Activated naive CD4-positive, alpha-beta T cell treated with anti-CD3 and anti-CD28 coated beads for 36 hours (primary cell): ENCODE measurements at regions not wholly inside any gene's neighbourhood (a gene's known extent, or its start where the extent isn't known, plus 50 kb on each side); places are given as distances from the start of the nearest gene placed in this dataset.

Experiments used
- CTCF ChIA-PET: fragments of 350-600 bp; sonication (Branson Sonifier 250); formaldehyde crosslinking; loops from one replicate; lab custom pipeline; 2021; ENCODE audit warnings: antibody characterized with exemption; lab: Charles Lee
- DNase-seq: peaks from one replicate; pipeline ENCODE4 v3.0.0-alpha.2; 2020
- H3K27ac Mint-ChIP-seq: one replicate; pipeline ENCODE4 v1.8.0; 2021; ENCODE audit warnings: mild to moderate bottlenecking, mixed read lengths
- H3K27me3 Mint-ChIP-seq: one replicate; pipeline ENCODE4 v1.8.0; 2021; ENCODE audit warnings: low read depth, mixed read lengths
- H3K36me3 Mint-ChIP-seq: one replicate; pipeline ENCODE4 v1.8.0; 2021; ENCODE audit warnings: low read depth, mixed read lengths
- H3K4me1 Mint-ChIP-seq: one replicate; pipeline ENCODE4 v1.8.0; 2021; ENCODE audit warnings: low read depth, mixed read lengths
- H3K4me3 Mint-ChIP-seq: one replicate; pipeline ENCODE4 v1.8.0; 2021; ENCODE audit warnings: mild to moderate bottlenecking, moderate library complexity, mixed read lengths
- H3K9me3 Mint-ChIP-seq: one replicate; pipeline ENCODE4 v1.8.0; 2021; ENCODE audit warnings: mixed read lengths
- intact Hi-C: fragments of 100-400 bp; cut with micrococcal nuclease; formaldehyde crosslinking; loops from one replicate; pipeline ENCODE4 v1.15.1; 2023

GRCh38 chr2:200172944-200173581 lies 133.4 kb upstream of the SPATS2L start:
- no peak overlapping the region for H3K4me3 Mint-ChIP-seq
- CTCF ChIA-PET, result no interaction called here

GRCh38 chr2:200173691-200174090 lies 132.8 kb upstream of the SPATS2L start:
- CTCF ChIA-PET, result no interaction called here
- Mint-ChIP-seq H3K36me3 (no peaks in the 10 kb centered on the region), H3K27ac (no peak overlapping the region), H3K4me1 (no peaks in the 10 kb centered on the region), H3K9me3 (no peaks in the 10 kb centered on the region), H3K4me3 (no peak overlapping the region), H3K27me3 (peaks cover 5% of the 10 kb centered on the region)
- intact Hi-C loops, result no loop called here
- no peak for DNase-seq

More at GRCh38 chr2:200172944-200173581, 133.4 kb upstream of the SPATS2L start:
- Mint-ChIP-seq H3K36me3 (no peaks in the 10 kb centered on the region), H3K4me1 (no peaks in the 10 kb centered on the region), H3K27me3 (peaks cover 2% of the 10 kb centered on the region), H3K27ac (no peak overlapping the region), H3K9me3 (no peaks in the 10 kb centered on the region)
- intact Hi-C loops, result no loop called here
- DNase-seq, result no peak

GRCh38 chr2:200174433-200175216 lies 131.9 kb upstream of the SPATS2L start:
- intact Hi-C loops, result no loop called here
- H3K27ac Mint-ChIP-seq, result no peak overlapping the region
- no peaks in the 10 kb centered on the region for H3K36me3 Mint-ChIP-seq
- H3K4me3 Mint-ChIP-seq, result no peak overlapping the region
- no peaks in the 10 kb centered on the region for H3K4me1 Mint-ChIP-seq
- DNase-seq, result no peak
- no peaks in the 10 kb centered on the region for H3K9me3 Mint-ChIP-seq
- peaks cover 5% of the 10 kb centered on the region for H3K27me3 Mint-ChIP-seq
- CTCF ChIA-PET, result no interaction called here

- DNase-seq, result no peak
- H3K36me3 Mint-ChIP-seq, result no peaks in the 10 kb centered on the region
- no peak overlapping the region for H3K27ac Mint-ChIP-seq
- no peaks in the 10 kb centered on the region for H3K9me3 Mint-ChIP-seq
- H3K4me3 Mint-ChIP-seq, result no peak overlapping the region
- H3K4me1 Mint-ChIP-seq, result no peaks in the 10 kb centered on the region
- CTCF ChIA-PET, result no interaction called here
- peaks cover 7% of the 10 kb centered on the region for H3K27me3 Mint-ChIP-seq
- intact Hi-C loops, result no loop called here
Observed at GRCh38 chr2:200177971-200178911, 128.3 kb upstream of the SPATS2L start.

GRCh38 chr2:200179151-200179550 lies 127.3 kb upstream of the SPATS2L start:
- H3K27ac Mint-ChIP-seq, result no peak overlapping the region
- DNase-seq, result no peak
- no peaks in the 10 kb centered on the region for H3K36me3 Mint-ChIP-seq
- H3K9me3 Mint-ChIP-seq, result no peaks in the 10 kb centered on the region
- peaks cover 7% of the 10 kb centered on the region for H3K27me3 Mint-ChIP-seq
- no peak overlapping the region for H3K4me3 Mint-ChIP-seq
- intact Hi-C loops, result no loop called here
- CTCF ChIA-PET, result interaction anchor here (0.6 kb wide), 1 partner anchor 153 kb away, joined by 3 read pairs; no protein-coding TSS in a partner anchor
- no peaks in the 10 kb centered on the region for H3K4me1 Mint-ChIP-seq

- DNase-seq, result no peak
- H3K27ac Mint-ChIP-seq, result no peak overlapping the region
- intact Hi-C loops, result no loop called here
- H3K27me3 Mint-ChIP-seq, result peaks cover 9% of the 10 kb centered on the region
- H3K9me3 Mint-ChIP-seq, result no peaks in the 10 kb centered on the region
- no peaks in the 10 kb centered on the region for H3K4me1 Mint-ChIP-seq
- H3K36me3 Mint-ChIP-seq, result no peaks in the 10 kb centered on the region
- CTCF ChIA-PET, result no interaction called here
- no peak overlapping the region for H3K4me3 Mint-ChIP-seq
Observed at GRCh38 chr2:200180943-200181342, 125.5 kb upstream of the SPATS2L start.

- intact Hi-C loops, result no loop called here
- H3K27ac Mint-ChIP-seq, result no peak overlapping the region
- no peaks in the 10 kb centered on the region for H3K36me3 Mint-ChIP-seq
- no peaks in the 10 kb centered on the region for H3K9me3 Mint-ChIP-seq
- H3K27me3 Mint-ChIP-seq, result peaks cover 9% of the 10 kb centered on the region
- no peak for DNase-seq
- CTCF ChIA-PET, result no interaction called here
- H3K4me1 Mint-ChIP-seq, result no peaks in the 10 kb centered on the region
- no peak overlapping the region for H3K4me3 Mint-ChIP-seq
Observed at GRCh38 chr2:200181755-200182154, 124.7 kb upstream of the SPATS2L start.

GRCh38 chr2:200184748-200185627 lies 121.5 kb upstream of the SPATS2L start:
- no peak overlapping the region for H3K4me3 Mint-ChIP-seq
- DNase-seq, result no peak
- intact Hi-C loops, result no loop called here
- no peak overlapping the region for H3K27ac Mint-ChIP-seq
- no peaks in the 10 kb centered on the region for H3K9me3 Mint-ChIP-seq
- no peaks in the 10 kb centered on the region for H3K4me1 Mint-ChIP-seq
- H3K36me3 Mint-ChIP-seq, result no peaks in the 10 kb centered on the region
- CTCF ChIA-PET, result no interaction called here
- H3K27me3 Mint-ChIP-seq, result peaks cover 5% of the 10 kb centered on the region

- DNase-seq, result no peak
- Mint-ChIP-seq H3K27me3 (peaks cover 5% of the 10 kb centered on the region), H3K4me1 (no peaks in the 10 kb centered on the region), H3K36me3 (no peaks in the 10 kb centered on the region), H3K4me3 (no peak overlapping the region), H3K27ac (no peak overlapping the region), H3K9me3 (no peaks in the 10 kb centered on the region)
- CTCF ChIA-PET, result no interaction called here
- intact Hi-C loops, result no loop called here
Observed at GRCh38 chr2:200185628-200186000, 120.9 kb upstream of the SPATS2L start.

- H3K36me3 Mint-ChIP-seq, result no peaks in the 10 kb centered on the region
- H3K4me3 Mint-ChIP-seq, result no peak overlapping the region
- intact Hi-C loops, result no loop called here
- H3K27ac Mint-ChIP-seq, result no peak overlapping the region
- DNase-seq, result no peak
- no peaks in the 10 kb centered on the region for H3K9me3 Mint-ChIP-seq
- H3K4me1 Mint-ChIP-seq, result no peaks in the 10 kb centered on the region
- CTCF ChIA-PET, result no interaction called here
- peaks cover 5% of the 10 kb centered on the region for H3K27me3 Mint-ChIP-seq
Observed at GRCh38 chr2:200186002-200186401, 120.5 kb upstream of the SPATS2L start.

GRCh38 chr2:200188876-200189275 lies 117.6 kb upstream of the SPATS2L start:
- no peak overlapping the region for H3K27ac Mint-ChIP-seq
- no peaks in the 10 kb centered on the region for H3K4me1 Mint-ChIP-seq
- H3K9me3 Mint-ChIP-seq, result no peaks in the 10 kb centered on the region
- H3K36me3 Mint-ChIP-seq, result no peaks in the 10 kb centered on the region
- intact Hi-C loops, result no loop called here
- H3K4me3 Mint-ChIP-seq, result no peak overlapping the region
- CTCF ChIA-PET, result no interaction called here
- no peak for DNase-seq
- peaks cover 2% of the 10 kb centered on the region for H3K27me3 Mint-ChIP-seq
